CD14-positive monocyte (primary cell): ENCODE measurements at regions not wholly inside any gene's neighbourhood (a gene's known extent, or its start where the extent isn't known, plus 50 kb on each side); places are given as distances from the start of the nearest gene placed in this dataset.

Experiments
- DNase-seq, 3 donors: peaks; one replicate each; pipeline ENCODE4 v3.0.0-alpha.2; 2011 to 2022
- H2AFZ ChIP-seq: 2 replicates; pipeline ENCODE4 v1.6.0; 2012; ENCODE audit warnings: mild to moderate bottlenecking, low read depth, low read length, inconsistent platforms; ENCODE audit not compliant: insufficient read depth, poor library complexity, severe bottlenecking
- H3K27ac ChIP-seq, 2 donors: 1 replicate in 1 of 2; 2 replicates in 1 of 2; pipeline ENCODE4 v1.5.1; 2012 to 2013; ENCODE audit warnings: low read length in 2 of 2, control low read depth in 1 of 2, inconsistent platforms in 1 of 2, low read depth in 1 of 2, mild to moderate bottlenecking in 1 of 2
- H3K27me3 ChIP-seq, 2 donors: one replicate each; pipeline versions ENCODE4 v1.6.0 to v1.6.1; 2011 to 2013; ENCODE audit warnings: low read length in 2 of 2; ENCODE audit not compliant: control insufficient read depth in 2 of 2, insufficient read depth in 2 of 2
- H3K36me3 ChIP-seq, 2 donors: replicated peaks in 1 of 2; 1 replicate in 1 of 2; 2 replicates in 1 of 2; pipeline versions ENCODE4 v1.5.1 to v1.6.1; 2012 to 2013; ENCODE audit warnings: low read length in 2 of 2, control low read depth in 1 of 2, inconsistent platforms in 1 of 2, mild to moderate bottlenecking in 1 of 2; ENCODE audit not compliant: insufficient read depth in 2 of 2, control insufficient read depth in 1 of 2
- H3K4me1 ChIP-seq, 2 donors: 1 replicate in 1 of 2; 2 replicates in 1 of 2; pipeline versions ENCODE4 v1.5.1 to v1.6.1; 2012 to 2013; ENCODE audit warnings: low read length in 2 of 2, control low read depth in 1 of 2, inconsistent platforms in 1 of 2, mild to moderate bottlenecking in 1 of 2, moderate library complexity in 1 of 2; ENCODE audit not compliant: insufficient read depth in 2 of 2, control insufficient read depth in 1 of 2
- H3K4me2 ChIP-seq: replicated peaks from 2 replicates; pipeline ENCODE3; 2012; ENCODE audit warnings: low read length, moderate library complexity, mild to moderate bottlenecking; ENCODE audit not compliant: poor library complexity, severe bottlenecking; ENCODE audit errors: extremely low read depth
- H3K4me3 ChIP-seq, 3 experiments: fragments of 200-600 bp in 1 of 3; sonication (generic) in 1 of 3; replicated peaks in 1 of 3; 1 replicate in 2 of 3; 2 replicates in 1 of 3; pipeline ENCODE4 v1.5.1; 2011 to 2013; ENCODE audit warnings: low read length in 3 of 3, mild to moderate bottlenecking in 3 of 3, control low read depth in 2 of 3, low read depth in 2 of 3, inconsistent platforms in 1 of 3, moderate library complexity in 1 of 3
- H3K79me2 ChIP-seq: 2 replicates; pipeline ENCODE4 v1.6.0; 2012; ENCODE audit warnings: mild to moderate bottlenecking, control low read depth, inconsistent platforms, low read length, moderate library complexity; ENCODE audit not compliant: insufficient read depth
- H3K9ac ChIP-seq: 2 replicates; pipeline ENCODE4 v1.6.0; 2017; ENCODE audit warnings: low read length, mild to moderate bottlenecking; ENCODE audit not compliant: insufficient read depth, poor library complexity, severe bottlenecking
- H3K9me3 ChIP-seq, 2 donors: replicated peaks in 1 of 2; 1 replicate in 1 of 2; 2 replicates in 1 of 2; pipeline versions ENCODE4 v1.5.1 to v1.6.1; 2012 to 2013; ENCODE audit warnings: low read length in 2 of 2, control low read depth in 1 of 2; ENCODE audit not compliant: control insufficient read depth in 1 of 2, insufficient read depth in 1 of 2
- H4K20me1 ChIP-seq: 2 replicates; pipeline ENCODE4 v1.6.0; 2012; ENCODE audit warnings: mild to moderate bottlenecking, low read length, control low read depth, moderate library complexity; ENCODE audit not compliant: insufficient read depth
- H3K27ac Mint-ChIP-seq, 7 donors: one replicate each; pipeline ENCODE4 v1.8.0; 2020; ENCODE audit warnings: mild to moderate bottlenecking in 7 of 7, mixed read lengths in 7 of 7, moderate library complexity in 6 of 7, inconsistent platforms in 2 of 7
- H3K27me3 Mint-ChIP-seq, 3 donors: one replicate each; pipeline ENCODE4 v1.8.0; 2021 to 2022; ENCODE audit warnings: low read depth in 3 of 3, mild to moderate bottlenecking in 3 of 3, mixed read lengths in 3 of 3, moderate library complexity in 3 of 3, inconsistent platforms in 1 of 3
- H3K36me3 Mint-ChIP-seq, 2 donors: one replicate each; pipeline ENCODE4 v1.8.0; 2020; ENCODE audit warnings: mixed read lengths in 2 of 2, inconsistent platforms in 1 of 2, mild to moderate bottlenecking in 1 of 2
- H3K4me1 Mint-ChIP-seq: one replicate; pipeline ENCODE4 v1.8.0; 2020; ENCODE audit warnings: mild to moderate bottlenecking, mixed read lengths
- H3K4me3 Mint-ChIP-seq, 2 donors: one replicate each; pipeline ENCODE4 v1.8.0; 2020; ENCODE audit warnings: mild to moderate bottlenecking in 2 of 2, mixed read lengths in 2 of 2, moderate library complexity in 1 of 2
- H3K9me3 Mint-ChIP-seq, 7 donors: one replicate each; pipeline ENCODE4 v1.8.0; 2020 to 2022; ENCODE audit warnings: mixed read lengths in 7 of 7, mild to moderate bottlenecking in 6 of 7, moderate library complexity in 6 of 7, inconsistent platforms in 2 of 7
- WGBS: methylation state at CpG from one replicate; pipeline ENCODE4 v1.1.5; 2013; ENCODE audit warnings: missing lambda C conversion rate; ENCODE audit not compliant: insufficient coverage; 5-methylcytosine and 5-hydroxymethylcytosine counted together
- intact Hi-C, 2 donors: fragments of 100-400 bp; cut with micrococcal nuclease; formaldehyde crosslinking; loops; one replicate each; pipeline versions ENCODE4 v1.15.0 to v1.15.1; 2023
- TF ChIP-seq, protein P1 (sequence below): fragments of 200-600 bp; IDR thresholded peaks from one replicate; pipeline ENCODE4 v1.8.0; 2022; ENCODE audit warnings: antibody characterized with exemption, mild to moderate bottlenecking

DNA sequence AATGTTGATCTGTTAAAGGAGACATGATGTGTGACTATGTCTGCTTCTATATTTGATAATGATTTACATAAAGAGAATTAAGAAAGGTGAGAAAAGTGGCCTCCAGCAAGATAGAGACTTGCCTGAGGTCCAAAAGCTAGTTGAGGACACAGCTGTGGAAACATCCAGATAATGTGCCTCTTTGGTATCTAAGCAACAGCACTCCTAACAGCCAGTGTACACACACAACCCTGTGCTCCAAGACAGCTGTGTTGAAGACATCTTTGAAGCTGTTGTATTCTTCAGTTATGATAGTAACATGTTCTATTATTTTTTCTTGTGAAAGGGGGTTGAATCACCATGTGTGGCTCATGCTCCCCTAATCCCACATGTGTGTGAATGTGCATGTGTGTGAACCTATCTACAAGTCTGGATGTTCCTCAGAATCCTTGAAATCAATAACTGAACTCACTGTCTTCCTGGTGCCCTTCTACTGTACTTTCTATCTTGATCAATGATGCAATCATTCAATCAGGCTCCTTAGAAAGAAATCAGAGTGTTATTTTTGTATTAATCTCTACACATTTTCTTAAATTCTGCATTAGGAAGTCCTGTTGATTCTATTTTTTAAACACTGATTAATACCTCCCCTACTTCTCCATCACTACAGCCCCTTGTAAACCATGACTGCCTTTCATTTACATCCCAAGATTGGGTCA is 116.7 kb upstream of the SSTR4 start:
- TF ChIP-seq, protein P1, sequence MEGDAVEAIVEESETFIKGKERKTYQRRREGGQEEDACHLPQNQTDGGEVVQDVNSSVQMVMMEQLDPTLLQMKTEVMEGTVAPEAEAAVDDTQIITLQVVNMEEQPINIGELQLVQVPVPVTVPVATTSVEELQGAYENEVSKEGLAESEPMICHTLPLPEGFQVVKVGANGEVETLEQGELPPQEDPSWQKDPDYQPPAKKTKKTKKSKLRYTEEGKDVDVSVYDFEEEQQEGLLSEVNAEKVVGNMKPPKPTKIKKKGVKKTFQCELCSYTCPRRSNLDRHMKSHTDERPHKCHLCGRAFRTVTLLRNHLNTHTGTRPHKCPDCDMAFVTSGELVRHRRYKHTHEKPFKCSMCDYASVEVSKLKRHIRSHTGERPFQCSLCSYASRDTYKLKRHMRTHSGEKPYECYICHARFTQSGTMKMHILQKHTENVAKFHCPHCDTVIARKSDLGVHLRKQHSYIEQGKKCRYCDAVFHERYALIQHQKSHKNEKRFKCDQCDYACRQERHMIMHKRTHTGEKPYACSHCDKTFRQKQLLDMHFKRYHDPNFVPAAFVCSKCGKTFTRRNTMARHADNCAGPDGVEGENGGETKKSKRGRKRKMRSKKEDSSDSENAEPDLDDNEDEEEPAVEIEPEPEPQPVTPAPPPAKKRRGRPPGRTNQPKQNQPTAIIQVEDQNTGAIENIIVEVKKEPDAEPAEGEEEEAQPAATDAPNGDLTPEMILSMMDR: no peak
- Histone ChIP-seq H3K4me2 (no peak overlapping the region), H3K36me3 (no peaks in the 10 kb centered on the region), H3K4me1 (peaks cover 12 to 17% of the 10 kb centered on the region in 2 donors), H3K79me2 (no peaks in the 10 kb centered on the region), H3K9ac (no peak overlapping the region), H4K20me1 (no peaks in the 10 kb centered on the region), H3K9me3 (peaks cover 5 to 8% of the 10 kb centered on the region in 2 donors), H3K4me3 (no peak overlapping the region), H3K27me3 (peaks cover 62 to 72% of the 10 kb centered on the region in 2 donors), H2AFZ (no peak overlapping the region), H3K27ac (no peak overlapping the region)
- DNase-seq: no peak
- Mint-ChIP-seq H3K27ac (peak overlapping the region in 2 of 7 donors; percentile 58 to 71), H3K36me3 (peaks cover 4 to 12% of the 10 kb centered on the region in 2 donors), H3K9me3 (peaks cover 2 to 23% (median 12%) of the 10 kb centered on the region in 7 donors), H3K4me3 (peak overlapping the region in 1 of 2 donors; percentile 70), H3K27me3 (peaks cover 68 to 86% (median 81%) of the 10 kb centered on the region in 3 donors), H3K4me1 (peaks cover 15% of the 10 kb centered on the region)
- intact Hi-C loops: loop anchor here in 1 of 2 donors (5.0 kb wide), 1 partner anchor 424 kb away; no protein-coding TSS in a partner anchor

DNA sequence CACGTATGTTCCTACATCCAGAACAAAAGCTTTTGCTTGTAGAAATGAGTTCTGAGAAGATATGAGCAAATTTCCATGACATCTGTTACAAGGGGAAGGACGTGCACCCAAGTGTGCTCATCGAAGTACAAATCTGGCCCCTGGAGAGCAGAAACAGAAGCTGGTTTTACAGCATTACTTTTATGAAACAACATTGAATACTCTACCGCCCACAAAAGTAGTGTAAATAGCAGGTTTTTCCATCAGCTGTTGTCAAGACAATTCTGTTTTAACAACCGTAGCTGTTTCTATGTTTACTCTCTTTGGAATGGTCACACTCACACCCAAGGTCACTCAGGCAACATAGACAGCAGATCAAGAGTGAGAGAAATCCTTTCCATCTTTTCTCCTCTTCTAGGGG is 114.2 kb upstream of the SSTR4 start:
- H3K4me2 ChIP-seq: no peak overlapping the region
- no peak overlapping the region for H3K4me3 ChIP-seq
- Mint-ChIP-seq H3K27me3 (peaks cover 86 to 96% (median 94%) of the 10 kb centered on the region in 3 donors), H3K36me3 (peaks cover 6 to 12% of the 10 kb centered on the region in 2 donors), H3K27ac (peak overlapping the region in 4 of 7 donors; percentile 46 to 85 (median 67)), H3K4me3 (peak overlapping the region in 1 of 2 donors; percentile 67), H3K4me1 (peaks cover 21% of the 10 kb centered on the region), H3K9me3 (peaks cover 0 to 17% (median 7%) of the 10 kb centered on the region in 7 donors)
- H3K27me3 ChIP-seq: peaks cover 83 to 84% of the 10 kb centered on the region in 2 donors
- intact Hi-C loops: loop anchor here in 1 of 2 donors (10.0 kb wide), 1 partner anchor 104 kb away; no protein-coding TSS in a partner anchor
- no peaks in the 10 kb centered on the region for H3K79me2 ChIP-seq
- WGBS: 88% methylated on average over 1 of the region's 5 CpGs
- no peak overlapping the region for H3K27ac ChIP-seq
- H4K20me1 ChIP-seq: no peaks in the 10 kb centered on the region
- H3K4me1 ChIP-seq: peaks cover 12 to 17% of the 10 kb centered on the region in 2 donors
- peaks cover 5 to 8% of the 10 kb centered on the region in 2 donors for H3K9me3 ChIP-seq
- no peak overlapping the region for H3K9ac ChIP-seq
- no peaks in the 10 kb centered on the region for H3K36me3 ChIP-seq
- no peak for DNase-seq
- TF ChIP-seq, protein P1: no peak
- no peak overlapping the region for H2AFZ ChIP-seq
